ENCODE measurements at regions not wholly inside any gene's neighbourhood (a gene's known extent, or its start where the extent isn't known, plus 50 kb on each side); places are given as distances from the start of the nearest gene placed in this dataset.
A peak's percentile ranks its signal among the peaks of the same experiment; 100 is the strongest.

GRCh38 chr10:62732841-62733653, 71.5 kb upstream of the ADO start:
- peak; percentile 51 for DNase-seq (ENCODE audit: low spot score)
- TF ChIP-seq, protein P1, sequence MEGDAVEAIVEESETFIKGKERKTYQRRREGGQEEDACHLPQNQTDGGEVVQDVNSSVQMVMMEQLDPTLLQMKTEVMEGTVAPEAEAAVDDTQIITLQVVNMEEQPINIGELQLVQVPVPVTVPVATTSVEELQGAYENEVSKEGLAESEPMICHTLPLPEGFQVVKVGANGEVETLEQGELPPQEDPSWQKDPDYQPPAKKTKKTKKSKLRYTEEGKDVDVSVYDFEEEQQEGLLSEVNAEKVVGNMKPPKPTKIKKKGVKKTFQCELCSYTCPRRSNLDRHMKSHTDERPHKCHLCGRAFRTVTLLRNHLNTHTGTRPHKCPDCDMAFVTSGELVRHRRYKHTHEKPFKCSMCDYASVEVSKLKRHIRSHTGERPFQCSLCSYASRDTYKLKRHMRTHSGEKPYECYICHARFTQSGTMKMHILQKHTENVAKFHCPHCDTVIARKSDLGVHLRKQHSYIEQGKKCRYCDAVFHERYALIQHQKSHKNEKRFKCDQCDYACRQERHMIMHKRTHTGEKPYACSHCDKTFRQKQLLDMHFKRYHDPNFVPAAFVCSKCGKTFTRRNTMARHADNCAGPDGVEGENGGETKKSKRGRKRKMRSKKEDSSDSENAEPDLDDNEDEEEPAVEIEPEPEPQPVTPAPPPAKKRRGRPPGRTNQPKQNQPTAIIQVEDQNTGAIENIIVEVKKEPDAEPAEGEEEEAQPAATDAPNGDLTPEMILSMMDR (IDR thresholded peaks at IDR 0.05; ENCODE audit: borderline replicate concordance, control extremely low read depth, extremely low read depth, insufficient read depth, missing control alignments) = no peak
- in situ Hi-C loops (cut with MboI; ENCODE audit: low sequenced_read_pairs, unreplicated experiment) = no loop called here

DNA sequence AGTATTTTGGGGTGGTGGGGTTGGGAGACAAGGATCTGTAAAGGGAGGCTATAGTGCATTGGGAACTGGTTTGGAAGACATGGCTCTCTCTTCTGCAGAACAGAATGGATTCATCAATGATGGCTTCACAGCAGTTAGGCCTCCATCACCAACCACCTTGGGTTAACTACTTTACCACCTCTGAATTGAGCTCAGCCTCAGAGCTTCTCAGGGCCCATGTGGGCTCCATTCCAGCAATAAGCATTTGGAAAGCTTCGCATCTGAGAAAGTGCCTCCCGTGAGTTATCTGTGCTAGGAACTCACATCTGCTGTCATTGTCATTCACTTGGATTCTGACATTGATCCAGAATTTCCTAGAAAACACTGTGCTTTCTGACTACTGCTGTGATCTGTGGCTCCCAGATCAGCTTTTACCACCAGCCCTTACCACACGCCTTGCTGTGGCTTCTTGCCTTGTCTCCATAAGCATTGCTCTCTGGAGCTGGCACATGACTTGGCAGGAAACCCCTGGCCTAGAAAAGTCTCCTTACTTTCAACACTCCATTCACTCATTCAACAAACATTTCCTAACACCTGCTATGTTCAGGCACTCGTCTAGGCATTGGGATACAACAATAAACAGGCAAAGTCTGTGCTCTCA, 70.7 kb upstream of the ADO start:
- TF ChIP-seq, protein P1 (IDR thresholded peaks at IDR 0.05; ENCODE audit: borderline replicate concordance, control extremely low read depth, extremely low read depth, insufficient read depth, missing control alignments) = no peak
- in situ Hi-C loops (cut with MboI; ENCODE audit: low sequenced_read_pairs, unreplicated experiment) = no loop called here
- no peak for DNase-seq (ENCODE audit: low spot score)

DNA sequence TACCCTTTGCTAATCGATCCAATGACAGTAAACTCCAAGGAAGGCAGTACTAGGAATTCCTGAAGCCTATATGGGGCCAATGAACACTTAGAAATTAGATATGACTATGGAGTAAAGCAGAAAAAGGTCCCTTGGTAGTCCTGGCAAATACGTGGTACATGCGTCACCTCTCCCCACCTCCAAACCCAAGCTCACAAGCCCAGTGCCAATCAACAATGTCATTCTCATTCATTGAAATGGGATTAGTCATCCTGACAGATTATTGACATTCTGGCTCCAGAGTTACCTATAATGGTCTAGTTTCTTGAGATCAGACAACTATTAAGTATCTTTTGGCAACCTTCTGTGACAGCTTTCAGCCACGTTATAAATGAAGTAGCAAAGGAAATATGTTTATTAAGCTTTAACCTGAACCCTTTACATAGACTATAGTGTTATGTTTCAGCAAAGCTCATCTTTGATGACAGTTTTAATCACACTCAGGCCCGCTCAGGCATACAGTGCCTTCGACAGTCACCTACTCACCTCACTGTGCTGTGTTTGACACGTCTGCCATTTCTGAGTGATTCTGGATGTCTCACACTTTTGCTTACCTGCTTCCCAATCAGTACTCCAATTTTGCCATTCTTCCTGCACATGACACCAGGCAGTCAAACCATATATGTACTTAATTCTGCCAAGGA, 69.6 kb upstream of the ADO start:
- in situ Hi-C loops (cut with MboI; ENCODE audit: low sequenced_read_pairs, unreplicated experiment) = no loop called here
- DNase-seq (ENCODE audit: low spot score) = no peak
- TF ChIP-seq, protein P1 (IDR thresholded peaks at IDR 0.05; ENCODE audit: borderline replicate concordance, control extremely low read depth, extremely low read depth, insufficient read depth, missing control alignments) = no peak

DNA sequence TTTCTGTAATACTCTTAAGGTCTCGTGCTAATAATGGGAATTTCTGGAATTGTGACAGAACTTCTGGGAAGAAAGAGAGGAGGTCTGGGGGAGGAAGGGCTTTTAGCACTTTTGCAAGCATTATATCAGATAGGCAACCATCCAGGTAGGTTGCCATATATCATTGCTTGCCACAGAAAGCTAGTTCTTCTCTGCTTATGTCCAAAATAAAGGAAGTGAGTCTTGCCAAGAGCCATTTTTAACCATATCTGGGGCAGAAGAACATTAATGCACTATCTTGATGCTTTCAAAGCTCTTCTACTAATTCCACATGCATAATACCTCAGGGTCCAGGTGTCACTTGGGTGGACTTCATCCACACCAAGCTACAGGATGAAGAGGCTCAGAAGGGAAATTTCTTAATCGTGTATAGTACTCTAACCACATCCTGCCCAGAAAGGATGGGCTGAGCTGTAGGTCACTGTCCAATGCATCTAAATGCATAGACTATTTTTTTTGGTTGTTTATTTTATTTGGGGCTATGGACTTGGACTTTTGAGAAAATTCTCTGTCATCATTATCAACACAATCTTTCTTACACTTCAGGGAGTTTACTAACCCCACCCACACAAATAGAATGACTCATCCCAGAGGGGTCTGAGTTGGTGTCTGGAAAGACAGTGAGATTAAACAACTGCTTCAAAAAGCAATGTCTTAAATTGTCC, 68.9 kb upstream of the ADO start:
- DNase-seq (ENCODE audit: low spot score) = no peak
- TF ChIP-seq, protein P1 (IDR thresholded peaks at IDR 0.05; ENCODE audit: borderline replicate concordance, control extremely low read depth, extremely low read depth, insufficient read depth, missing control alignments) = no peak

DNA sequence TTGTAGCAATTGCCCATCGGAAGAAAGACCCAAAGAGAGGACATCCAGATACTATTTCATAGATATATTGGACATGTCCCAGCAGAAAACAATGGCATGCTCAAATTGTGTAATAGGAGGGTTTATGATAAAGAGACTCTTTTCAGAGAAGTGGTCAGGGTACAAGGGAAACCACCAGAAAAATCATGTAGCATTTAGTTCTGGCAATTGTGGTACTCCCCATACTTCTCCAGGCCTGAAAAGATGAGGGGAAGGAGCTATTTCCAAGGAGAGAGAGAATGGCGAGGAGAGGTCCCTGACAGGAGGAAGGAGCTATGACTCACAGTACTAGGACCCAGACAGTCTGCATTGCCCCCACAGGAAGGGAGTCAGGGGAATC, 68.4 kb upstream of the ADO start:
- in situ Hi-C loops (cut with MboI; ENCODE audit: low sequenced_read_pairs, unreplicated experiment) = no loop called here
- no peak for DNase-seq (ENCODE audit: low spot score)
- TF ChIP-seq, protein P1 (IDR thresholded peaks at IDR 0.05; ENCODE audit: borderline replicate concordance, control extremely low read depth, extremely low read depth, insufficient read depth, missing control alignments) = no peak

More for the DNA sequence above, 68.9 kb upstream of the ADO start:
- in situ Hi-C loops (cut with MboI; ENCODE audit: low sequenced_read_pairs, unreplicated experiment) = no loop called here

DNA sequence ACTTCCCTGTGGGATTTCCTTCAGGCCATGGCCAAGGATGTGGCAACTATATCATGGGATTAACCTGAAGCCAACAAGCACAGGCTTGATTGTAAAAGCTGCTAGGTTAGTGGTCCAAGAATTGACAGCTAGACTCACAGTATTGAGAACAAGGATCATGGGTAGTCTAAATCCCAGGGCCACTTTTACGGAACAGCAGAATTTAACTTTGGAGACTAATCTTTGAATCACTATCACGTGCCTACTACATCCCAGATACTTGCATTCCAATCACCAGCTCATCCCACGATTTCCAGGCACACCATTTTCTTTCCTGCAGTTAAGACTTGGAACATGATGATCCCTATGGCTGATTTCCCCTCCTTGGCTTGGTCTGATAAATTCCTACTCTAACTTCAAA, 65.6 kb upstream of the ADO start:
- no peak for DNase-seq (ENCODE audit: low spot score)

More for the DNA sequence above, 65.6 kb upstream of the ADO start:
- in situ Hi-C loops (cut with MboI; ENCODE audit: low sequenced_read_pairs, unreplicated experiment) = no loop called here
- TF ChIP-seq, protein P1 (IDR thresholded peaks at IDR 0.05; ENCODE audit: borderline replicate concordance, control extremely low read depth, extremely low read depth, insufficient read depth, missing control alignments) = no peak
